Natural killer cell treated with Interleukin-12 subunit alpha and Interleukin-12 subunit beta and Interleukin-15 and Interleukin-18, amount 100 ng/mL, for 72 hours (primary cell): ENCODE measurements at regions not wholly inside any gene's neighbourhood (a gene's known extent, or its start where the extent isn't known, plus 50 kb on each side); places are given as distances from the start of the nearest gene placed in this dataset.
A peak's percentile ranks its signal among the peaks of the same experiment; 100 is the strongest.

Source experiments
- ATAC-seq, 2 donors: fragments of 150-1000 bp; cut with Tn5 transposase in 1 of 2; sonication (Bioruptor Pico), chemical (Tn5 transposase) in 1 of 2; 2 replicates each; pipeline ENCODE4 v1.10.0; 2021
- DNase-seq: peaks from one replicate; pipeline ENCODE4 v3.0.0; 2022; ENCODE audit warnings: low spot score
- H3K27ac Mint-ChIP-seq, 2 donors: 1 replicate in 1 of 2; 2 replicates in 1 of 2; pipeline ENCODE4 v1.8.0; 2022; ENCODE audit warnings: mixed read lengths in 2 of 2, mild to moderate bottlenecking in 1 of 2, moderate library complexity in 1 of 2
- H3K27me3 Mint-ChIP-seq, 2 donors: 1 replicate in 1 of 2; 2 replicates in 1 of 2; pipeline ENCODE4 v1.8.0; 2022; ENCODE audit warnings: mixed read lengths in 2 of 2
- H3K36me3 Mint-ChIP-seq: one replicate; pipeline ENCODE4 v1.8.0; 2022; ENCODE audit warnings: mixed read lengths
- H3K4me1 Mint-ChIP-seq, 2 donors: 1 replicate in 1 of 2; 2 replicates in 1 of 2; pipeline ENCODE4 v1.8.0; 2022; ENCODE audit warnings: low read depth in 2 of 2, mixed read lengths in 2 of 2, mild to moderate bottlenecking in 1 of 2
- H3K4me3 Mint-ChIP-seq: one replicate; pipeline ENCODE4 v1.8.0; 2022; ENCODE audit warnings: mixed read lengths
- H3K9me3 Mint-ChIP-seq: 2 replicates; pipeline ENCODE4 v1.8.0; 2022; ENCODE audit warnings: mixed read lengths

- peaks cover 7% of the 10 kb centered on the region for H3K36me3 Mint-ChIP-seq
- H3K9me3 Mint-ChIP-seq = no peaks in the 10 kb centered on the region
- no peaks in the 10 kb centered on the region for H3K27me3 Mint-ChIP-seq
- H3K4me3 Mint-ChIP-seq = no peak overlapping the region
- DNase-seq (no peak), ATAC-seq (no peak)
- H3K27ac Mint-ChIP-seq = no peak overlapping the region
- peaks cover 6 to 14% of the 10 kb centered on the region in 2 donors for H3K4me1 Mint-ChIP-seq
These were observed 216.0 kb upstream of the RGS6 start for GRCh38 chr14:71716041-71716772.

GRCh38 chr14:71720978-71721624 lies 211.1 kb upstream of the RGS6 start:
- H3K36me3 Mint-ChIP-seq = peaks cover 12% of the 10 kb centered on the region
- H3K27ac Mint-ChIP-seq = no peak overlapping the region
- H3K27me3 Mint-ChIP-seq = no peaks in the 10 kb centered on the region
- ATAC-seq (peak; percentile 65 to 68), DNase-seq (no peak)
- no peak overlapping the region for H3K4me3 Mint-ChIP-seq
- H3K4me1 Mint-ChIP-seq = peaks cover 4 to 18% of the 10 kb centered on the region in 2 donors
- H3K9me3 Mint-ChIP-seq = no peaks in the 10 kb centered on the region

GRCh38 chr14:71721791-71722190 lies 210.4 kb upstream of the RGS6 start:
- no peak for DNase-seq
- Mint-ChIP-seq H3K36me3 (peaks cover 12% of the 10 kb centered on the region), H3K4me3 (no peak overlapping the region), H3K4me1 (peaks cover 7 to 18% of the 10 kb centered on the region in 2 donors), H3K9me3 (no peaks in the 10 kb centered on the region), H3K27ac (no peak overlapping the region), H3K27me3 (no peaks in the 10 kb centered on the region)
- ATAC-seq = no peak

- Mint-ChIP-seq H3K36me3 (peaks cover 12% of the 10 kb centered on the region), H3K27ac (no peak overlapping the region), H3K4me1 (peaks cover 9 to 18% of the 10 kb centered on the region in 2 donors), H3K4me3 (no peak overlapping the region), H3K9me3 (no peaks in the 10 kb centered on the region), H3K27me3 (no peaks in the 10 kb centered on the region)
- ATAC-seq (no peak), DNase-seq (no peak)
These were observed 209.3 kb upstream of the RGS6 start for GRCh38 chr14:71722885-71723284.

GRCh38 chr14:71725922-71726579 lies 206.2 kb upstream of the RGS6 start:
- Mint-ChIP-seq H3K4me1 (peaks cover 12 to 14% of the 10 kb centered on the region in 2 donors), H3K4me3 (peak overlapping the region; percentile 41), H3K9me3 (no peaks in the 10 kb centered on the region), H3K36me3 (peaks cover 16% of the 10 kb centered on the region), H3K27ac (peak overlapping the region in 1 of 2 donors; percentile 38), H3K27me3 (no peaks in the 10 kb centered on the region)
- ATAC-seq (peak in 1 of 2 donors; percentile 75), DNase-seq (no peak)

- H3K4me3 Mint-ChIP-seq = no peak overlapping the region
- no peak overlapping the region for H3K27ac Mint-ChIP-seq
- H3K27me3 Mint-ChIP-seq = no peaks in the 10 kb centered on the region
- DNase-seq (no peak), ATAC-seq (no peak)
- peaks cover 21% of the 10 kb centered on the region for H3K36me3 Mint-ChIP-seq
- H3K9me3 Mint-ChIP-seq = no peaks in the 10 kb centered on the region
- peaks cover 12 to 13% of the 10 kb centered on the region in 2 donors for H3K4me1 Mint-ChIP-seq
These were observed 205.6 kb upstream of the RGS6 start for GRCh38 chr14:71726580-71727021.

- Mint-ChIP-seq H3K4me3 (no peak overlapping the region), H3K9me3 (no peaks in the 10 kb centered on the region)
These were observed 203.8 kb upstream of the RGS6 start for GRCh38 chr14:71728386-71728785.

GRCh38 chr14:71729596-71729995 lies 202.6 kb upstream of the RGS6 start:
- DNase-seq (no peak), ATAC-seq (no peak)
- Mint-ChIP-seq H3K36me3 (peaks cover 26% of the 10 kb centered on the region), H3K4me3 (no peak overlapping the region), H3K27me3 (no peaks in the 10 kb centered on the region), H3K9me3 (no peaks in the 10 kb centered on the region), H3K27ac (peak overlapping the region in 1 of 2 donors; percentile 35), H3K4me1 (peaks cover 12 to 13% of the 10 kb centered on the region in 2 donors)

More at GRCh38 chr14:71728386-71728785, 203.8 kb upstream of the RGS6 start:
- peaks cover 12 to 13% of the 10 kb centered on the region in 2 donors for H3K4me1 Mint-ChIP-seq
- DNase-seq (no peak), ATAC-seq (no peak)
- peak overlapping the region in 1 of 2 donors; percentile 43 for H3K27ac Mint-ChIP-seq
- peaks cover 23% of the 10 kb centered on the region for H3K36me3 Mint-ChIP-seq
- H3K27me3 Mint-ChIP-seq = no peaks in the 10 kb centered on the region

GRCh38 chr14:71730471-71730870 lies 201.8 kb upstream of the RGS6 start:
- DNase-seq (no peak), ATAC-seq (peak; percentile 23 to 50)
- Mint-ChIP-seq H3K9me3 (no peaks in the 10 kb centered on the region), H3K4me1 (peaks cover 7 to 12% of the 10 kb centered on the region in 2 donors), H3K36me3 (peaks cover 19% of the 10 kb centered on the region), H3K4me3 (no peak overlapping the region), H3K27ac (no peak overlapping the region), H3K27me3 (no peaks in the 10 kb centered on the region)

- Mint-ChIP-seq H3K27ac (no peak overlapping the region), H3K9me3 (no peaks in the 10 kb centered on the region)
These were observed 201.1 kb upstream of the RGS6 start for GRCh38 chr14:71731096-71731495.

GRCh38 chr14:71733210-71733883 lies 198.9 kb upstream of the RGS6 start:
- Mint-ChIP-seq H3K36me3 (peaks cover 19% of the 10 kb centered on the region), H3K4me3 (no peak overlapping the region), H3K9me3 (no peaks in the 10 kb centered on the region), H3K4me1 (peaks cover 0 to 3% of the 10 kb centered on the region in 2 donors), H3K27ac (no peak overlapping the region), H3K27me3 (no peaks in the 10 kb centered on the region)
- ATAC-seq = no peak
- no peak for DNase-seq

More at GRCh38 chr14:71731096-71731495, 201.1 kb upstream of the RGS6 start:
- Mint-ChIP-seq H3K27me3 (no peaks in the 10 kb centered on the region), H3K4me1 (peaks cover under 1 to 7% of the 10 kb centered on the region in 2 donors), H3K36me3 (peaks cover 19% of the 10 kb centered on the region), H3K4me3 (no peak overlapping the region)
- no peak for DNase-seq
- no peak for ATAC-seq

GRCh38 chr14:71734076-71734475 lies 198.2 kb upstream of the RGS6 start:
- DNase-seq = no peak
- no peaks in the 10 kb centered on the region for H3K9me3 Mint-ChIP-seq
- no peak for ATAC-seq
- H3K36me3 Mint-ChIP-seq = peaks cover 19% of the 10 kb centered on the region
- H3K27ac Mint-ChIP-seq = no peak overlapping the region
- H3K27me3 Mint-ChIP-seq = no peaks in the 10 kb centered on the region
- H3K4me3 Mint-ChIP-seq = no peak overlapping the region
- H3K4me1 Mint-ChIP-seq = peaks cover 0 to 3% of the 10 kb centered on the region in 2 donors

GRCh38 chr14:71734885-71735284 lies 197.3 kb upstream of the RGS6 start:
- Mint-ChIP-seq H3K27me3 (no peaks in the 10 kb centered on the region), H3K4me3 (no peak overlapping the region), H3K27ac (no peak overlapping the region), H3K36me3 (peaks cover 19% of the 10 kb centered on the region), H3K9me3 (no peaks in the 10 kb centered on the region), H3K4me1 (peaks cover 0 to 7% of the 10 kb centered on the region in 2 donors)
- DNase-seq (no peak), ATAC-seq (no peak)
